PC-3 (cell line): ENCODE measurements at regions not wholly inside any gene's neighbourhood (a gene's known extent, or its start where the extent isn't known, plus 50 kb on each side); places are given as distances from the start of the nearest gene placed in this dataset.
A peak's percentile ranks its signal among the peaks of the same experiment; 100 is the strongest.
"Not testable (repeated sequence)": the region's sequence is repeated elsewhere in the genome, so short reads cannot be mapped to it uniquely, and the experiment has no call there.

Experiments used
- ATAC-seq: fragments of 200-7000 bp; cut with Tn5 transposase; 2 replicates; pipeline ENCODE4 v1.9.1; 2020; ENCODE audit warnings: mild to moderate bottlenecking, moderate library complexity
- BruUV-seq: library from RNA; stranded (reverse); fragments of 400-500 nt; replicated peaks from 2 replicates; lab custom pipeline; 2021; lab: Mats Ljungman, UMichigan
- CTCF ChIA-PET: fragments of 300-600 bp; sonication (Branson Sonifier 250); formaldehyde crosslinking; loops from one replicate; lab custom pipeline; 2022; ENCODE audit warnings: antibody characterized with exemption; lab: Charles Lee
- POLR2A ChIA-PET: fragments of 300-600 bp; sonication (Branson Sonifier 250); formaldehyde crosslinking; loops from one replicate; lab custom pipeline; 2022; ENCODE audit warnings: antibody characterized with exemption; ENCODE audit not compliant: unreplicated experiment; lab: Charles Lee
- DNase-seq: peaks from one replicate; pipeline ENCODE4 v3.0.0-alpha.2; 2015
- H2AFZ ChIP-seq: fragments of 300-600 bp; sonication (generic); 2 replicates; pipeline ENCODE4 v1.6.0; 2016; ENCODE audit warnings: antibody characterized with exemption, low read length
- H3F3A ChIP-seq: fragments of 300-600 bp; sonication (generic); one replicate; pipeline ENCODE4 v1.6.0; 2017; ENCODE audit warnings: antibody characterized with exemption, low read length, control low read depth, mild to moderate bottlenecking; ENCODE audit not compliant: unreplicated experiment
- H3K27ac ChIP-seq: fragments of 300-600 bp; sonication (generic); 2 replicates; pipeline ENCODE4 v1.5.1; 2016; ENCODE audit warnings: mild to moderate bottlenecking, low read length
- H3K27me3 ChIP-seq: fragments of 300-600 bp; sonication (generic); 2 replicates; pipeline ENCODE4 v1.6.1; 2016; ENCODE audit warnings: low read length, mixed read lengths
- H3K36me3 ChIP-seq: fragments of 300-600 bp; sonication (generic); 2 replicates; pipeline ENCODE4 v1.6.1; 2016; ENCODE audit warnings: low read depth, mixed run types, low read length, mixed read lengths
- H3K4me1 ChIP-seq: fragments of 300-600 bp; sonication (generic); 2 replicates; pipeline ENCODE4 v1.5.1; 2016; ENCODE audit warnings: low read length; ENCODE audit not compliant: insufficient read depth
- H3K4me2 ChIP-seq: fragments of 300-600 bp; sonication (generic); 2 replicates; pipeline ENCODE4 v1.6.0; 2016; ENCODE audit warnings: low read length
- H3K4me3 ChIP-seq: fragments of 300-600 bp; sonication (generic); 2 replicates; pipeline ENCODE4 v1.5.1; 2016; ENCODE audit warnings: mild to moderate bottlenecking, low read length, mixed read lengths
- H3K79me2 ChIP-seq: fragments of 300-600 bp; sonication (generic); 2 replicates; pipeline ENCODE4 v1.6.1; 2017; ENCODE audit warnings: low read length, mixed read lengths
- H3K9ac ChIP-seq: fragments of 300-600 bp; sonication (generic); 2 replicates; pipeline ENCODE4 v1.6.0; 2016; ENCODE audit warnings: mild to moderate bottlenecking, low read length
- H3K9me2 ChIP-seq: fragments of 300-600 bp; sonication (generic); replicated peaks from 2 replicates; pipeline ENCODE4 v1.6.1; 2016; ENCODE audit warnings: mixed run types, low read length, mixed read lengths
- H3K9me3 ChIP-seq: fragments of 300-600 bp; sonication (generic); 2 replicates; pipeline ENCODE4 v1.6.1; 2016; ENCODE audit warnings: low read length, mixed read lengths
- H4K20me1 ChIP-seq: fragments of 300-600 bp; sonication (generic); 2 replicates; pipeline ENCODE4 v1.6.1; 2016; ENCODE audit warnings: low read length, mixed read lengths
- CTCF ChIP-seq: fragments of 300-600 bp; sonication (generic); conservative IDR thresholded peaks from 2 replicates; pipeline ENCODE4 v1.5.1; 2017; ENCODE audit warnings: antibody characterized with exemption, low read depth, mild to moderate bottlenecking, low read length
- EZH2 ChIP-seq: fragments of 300-600 bp; sonication (generic); IDR thresholded peaks from one replicate; pipeline ENCODE4 v1.6.1; 2017; ENCODE audit warnings: antibody characterized with exemption, mild to moderate bottlenecking, low read length; ENCODE audit not compliant: unreplicated experiment
- EZH2phosphoT487 ChIP-seq: fragments of 300-600 bp; sonication (generic); IDR thresholded peaks from 2 replicates; pipeline ENCODE4 v1.6.1; 2018; ENCODE audit warnings: mild to moderate bottlenecking, antibody characterized with exemption, low read length, borderline replicate concordance
- intact Hi-C: fragments of 100-400 bp; cut with micrococcal nuclease; formaldehyde crosslinking; loops from 2 replicates; pipeline ENCODE4 v1.9.0; 2023

DNA sequence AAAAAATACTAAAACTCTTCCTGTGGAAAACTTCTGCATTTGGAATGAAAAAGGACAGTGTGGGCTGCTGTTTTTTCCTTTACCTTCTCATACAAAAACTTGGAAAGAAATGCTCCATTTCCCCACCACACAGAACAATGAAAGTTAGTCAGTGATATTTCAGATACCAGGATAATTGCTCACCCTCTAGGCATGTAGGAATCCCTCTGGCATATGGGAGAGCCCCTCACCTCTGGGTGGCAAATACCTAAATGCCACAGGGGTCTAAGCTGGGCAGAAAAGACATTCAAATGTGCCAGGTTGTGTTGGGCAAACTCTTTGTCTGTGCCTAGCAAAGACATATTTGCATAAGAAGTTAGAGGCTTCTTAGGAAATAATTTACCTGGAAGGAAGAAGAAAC is 560.3 kb upstream of the NR2F2 start:
- H3K9me3 ChIP-seq: no peaks in the 10 kb centered on the region
- peak overlapping the region; percentile 30; the same call in 1 of the 2 replicates for H3K4me2 ChIP-seq
- TF ChIP-seq CTCF (no peak), EZH2phosphoT487 (no peak), EZH2 (no peak)
- no TSS peak for BruUV-seq
- no peak overlapping the region for H3K27ac ChIP-seq
- no peak overlapping the region for H3K9ac ChIP-seq
- intact Hi-C loops: no loop called here
- CTCF ChIA-PET: no interaction called here
- H2AFZ ChIP-seq: no peak overlapping the region
- peaks cover 23% of the 10 kb centered on the region for H3K4me1 ChIP-seq
- peak; percentile 53 for ATAC-seq
- POLR2A ChIA-PET: no interaction called here
- H3F3A ChIP-seq: no peaks in the 10 kb centered on the region
- H3K4me3 ChIP-seq: no peak overlapping the region
- no peaks in the 10 kb centered on the region for H3K9me2 ChIP-seq
- H3K27me3 ChIP-seq: no peaks in the 10 kb centered on the region
- no peaks in the 10 kb centered on the region for H3K36me3 ChIP-seq
- no peaks in the 10 kb centered on the region for H4K20me1 ChIP-seq
- peak; percentile 71 for DNase-seq
- H3K79me2 ChIP-seq: no peaks in the 10 kb centered on the region

GRCh38 chr15:95772982-95773381 is 557.5 kb upstream of the NR2F2 start:
- BruUV-seq: no TSS peak
- H3K4me3 ChIP-seq: no peak overlapping the region
- peak overlapping the region; percentile 54 for H3K27ac ChIP-seq
- intact Hi-C loops: no loop called here
- peak overlapping the region; percentile 52; the same call in 1 of the 2 replicates for H2AFZ ChIP-seq
- peak; percentile 78 for ATAC-seq
- no peaks in the 10 kb centered on the region for H4K20me1 ChIP-seq
- TF ChIP-seq CTCF: no peak
- no peak for TF ChIP-seq EZH2
- no peak for TF ChIP-seq EZH2phosphoT487
- no peaks in the 10 kb centered on the region for H3K27me3 ChIP-seq
- no peaks in the 10 kb centered on the region for H3K79me2 ChIP-seq
- H3K36me3 ChIP-seq: no peaks in the 10 kb centered on the region
- H3K9me3 ChIP-seq: no peaks in the 10 kb centered on the region
- DNase-seq: peak; percentile 40
- H3F3A ChIP-seq: no peaks in the 10 kb centered on the region
- H3K9me2 ChIP-seq: no peaks in the 10 kb centered on the region
- peak overlapping the region; percentile 35 for H3K4me2 ChIP-seq
- POLR2A ChIA-PET: interaction anchor here (0.6 kb wide), 1 partner anchor 557 kb away, joined by 4 read pairs; the partner anchor contains the start of gene NR2F2
- peaks cover 23% of the 10 kb centered on the region for H3K4me1 ChIP-seq
- no peak overlapping the region for H3K9ac ChIP-seq
- CTCF ChIA-PET: interaction anchor here (0.6 kb wide), 2 partner anchors 345 to 812 kb away, joined by 3 to 5 read pairs; no protein-coding TSS in a partner anchor

GRCh38 chr15:95784508-95784907 is 546.0 kb upstream of the NR2F2 start:
- no peak overlapping the region for H3K4me3 ChIP-seq
- ChIA-PET CTCF (no interaction called here), POLR2A (no interaction called here)
- no peak for ATAC-seq
- DNase-seq: no peak
- TF ChIP-seq CTCF (no peak), EZH2 (no peak), EZH2phosphoT487 (no peak)
- no TSS peak for BruUV-seq
- no peak overlapping the region for H3K9ac ChIP-seq
- no peaks in the 10 kb centered on the region for H3K27me3 ChIP-seq
- no peak overlapping the region for H3K27ac ChIP-seq
- H3K9me2 ChIP-seq: no peaks in the 10 kb centered on the region
- no peaks in the 10 kb centered on the region for H3F3A ChIP-seq
- H2AFZ ChIP-seq: no peak overlapping the region
- peaks cover 11% of the 10 kb centered on the region for H3K9me3 ChIP-seq
- H3K79me2 ChIP-seq: no peaks in the 10 kb centered on the region
- H3K4me2 ChIP-seq: no peak overlapping the region
- no peaks in the 10 kb centered on the region for H4K20me1 ChIP-seq
- H3K36me3 ChIP-seq: no peaks in the 10 kb centered on the region; the same call in 1 of the 2 replicates
- no peaks in the 10 kb centered on the region for H3K4me1 ChIP-seq
- intact Hi-C loops: no loop called here

DNA sequence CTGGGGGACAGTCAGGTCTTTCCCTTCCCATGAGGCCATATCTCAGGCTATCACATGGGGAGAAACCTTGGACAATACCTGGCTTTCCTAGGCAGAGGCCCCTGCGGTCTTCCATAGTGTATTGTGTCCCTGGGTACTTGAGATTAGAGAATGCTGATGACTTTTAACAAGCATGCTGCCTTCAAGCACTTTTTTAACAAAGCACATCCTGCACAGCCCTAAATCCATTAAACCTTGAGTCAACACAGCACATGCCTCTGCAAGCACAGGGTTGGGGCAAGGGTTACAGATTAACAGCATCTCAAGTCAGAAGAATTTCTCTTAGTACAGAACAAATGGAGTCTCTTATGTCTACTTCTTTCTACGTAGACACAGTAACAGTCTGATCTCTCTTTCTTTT is 545.2 kb upstream of the NR2F2 start:
- ATAC-seq, CTCF ChIA-PET: not testable (repeated sequence)
- H3K9me3 ChIP-seq: peaks cover 11% of the 10 kb centered on the region

More for the DNA sequence above, 545.2 kb upstream of the NR2F2 start:
- H4K20me1 ChIP-seq, H3K27ac ChIP-seq, H3K4me2 ChIP-seq, H3K9me2 ChIP-seq, POLR2A ChIA-PET, H2AFZ ChIP-seq, H3K27me3 ChIP-seq, H3K4me3 ChIP-seq, H3K4me1 ChIP-seq, DNase-seq, H3K36me3 ChIP-seq, BruUV-seq, intact Hi-C loops, H3K9ac ChIP-seq, H3K79me2 ChIP-seq, H3F3A ChIP-seq: not testable (repeated sequence)
